Erythroblast (primary cell): ENCODE measurements at regions not wholly inside any gene's neighbourhood (a gene's known extent, or its start where the extent isn't known, plus 50 kb on each side); places are given as distances from the start of the nearest gene placed in this dataset.

ENCODE experiments used
- GATA1 ChIP-seq: IDR thresholded peaks from 2 replicates; pipeline ENCODE4 v1.6.1; 2011; ENCODE audit warnings: low read depth, mild to moderate bottlenecking, control low read depth, low read length, moderate library complexity
- POLR2A ChIP-seq: IDR thresholded peaks from 2 replicates; pipeline ENCODE4 v1.6.1; 2011; ENCODE audit warnings: mild to moderate bottlenecking, low read length

GRCh38 chr2:106288873-106289272, 94.8 kb upstream of the UXS1 start:
- TF ChIP-seq POLR2A (no peak), GATA1 (no peak)
